ENCODE measurements at regions not wholly inside any gene's neighbourhood (a gene's known extent, or its start where the extent isn't known, plus 50 kb on each side); places are given as distances from the start of the nearest gene placed in this dataset.

DNA sequence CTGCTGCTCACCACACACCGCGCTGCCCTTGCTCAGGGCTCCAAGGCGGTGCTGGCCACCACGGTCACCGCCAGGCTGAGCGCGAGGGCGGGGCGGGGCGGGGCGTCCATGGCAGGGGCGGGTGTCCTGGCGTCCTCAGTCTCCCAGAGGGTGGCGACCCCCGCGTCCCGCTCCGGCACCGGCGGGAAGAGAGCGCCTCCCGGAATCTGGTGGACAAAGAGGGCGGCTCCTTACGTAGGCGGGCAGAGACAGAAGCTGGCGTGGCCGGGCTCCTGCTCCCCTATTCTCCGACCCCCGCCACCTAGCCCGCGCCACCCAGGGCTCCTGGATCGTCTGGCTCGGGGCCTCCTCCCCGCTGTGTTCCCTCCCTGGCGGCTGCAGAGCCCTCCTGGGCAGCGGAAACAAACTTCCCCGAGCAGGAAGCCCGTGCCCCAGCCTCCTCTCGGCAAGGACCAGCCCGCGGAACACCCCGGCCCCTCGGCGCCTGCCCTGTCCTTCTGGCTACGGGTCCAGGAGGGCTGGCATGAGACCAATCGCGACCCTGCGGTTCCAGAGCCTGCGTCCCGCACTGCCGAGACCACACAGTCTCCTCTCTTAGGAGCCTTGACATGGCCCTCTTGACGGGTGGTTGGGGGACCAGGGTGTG is 133.8 kb upstream of the ZNF92 start (continued):
- TF ChIP-seq, protein P1, sequence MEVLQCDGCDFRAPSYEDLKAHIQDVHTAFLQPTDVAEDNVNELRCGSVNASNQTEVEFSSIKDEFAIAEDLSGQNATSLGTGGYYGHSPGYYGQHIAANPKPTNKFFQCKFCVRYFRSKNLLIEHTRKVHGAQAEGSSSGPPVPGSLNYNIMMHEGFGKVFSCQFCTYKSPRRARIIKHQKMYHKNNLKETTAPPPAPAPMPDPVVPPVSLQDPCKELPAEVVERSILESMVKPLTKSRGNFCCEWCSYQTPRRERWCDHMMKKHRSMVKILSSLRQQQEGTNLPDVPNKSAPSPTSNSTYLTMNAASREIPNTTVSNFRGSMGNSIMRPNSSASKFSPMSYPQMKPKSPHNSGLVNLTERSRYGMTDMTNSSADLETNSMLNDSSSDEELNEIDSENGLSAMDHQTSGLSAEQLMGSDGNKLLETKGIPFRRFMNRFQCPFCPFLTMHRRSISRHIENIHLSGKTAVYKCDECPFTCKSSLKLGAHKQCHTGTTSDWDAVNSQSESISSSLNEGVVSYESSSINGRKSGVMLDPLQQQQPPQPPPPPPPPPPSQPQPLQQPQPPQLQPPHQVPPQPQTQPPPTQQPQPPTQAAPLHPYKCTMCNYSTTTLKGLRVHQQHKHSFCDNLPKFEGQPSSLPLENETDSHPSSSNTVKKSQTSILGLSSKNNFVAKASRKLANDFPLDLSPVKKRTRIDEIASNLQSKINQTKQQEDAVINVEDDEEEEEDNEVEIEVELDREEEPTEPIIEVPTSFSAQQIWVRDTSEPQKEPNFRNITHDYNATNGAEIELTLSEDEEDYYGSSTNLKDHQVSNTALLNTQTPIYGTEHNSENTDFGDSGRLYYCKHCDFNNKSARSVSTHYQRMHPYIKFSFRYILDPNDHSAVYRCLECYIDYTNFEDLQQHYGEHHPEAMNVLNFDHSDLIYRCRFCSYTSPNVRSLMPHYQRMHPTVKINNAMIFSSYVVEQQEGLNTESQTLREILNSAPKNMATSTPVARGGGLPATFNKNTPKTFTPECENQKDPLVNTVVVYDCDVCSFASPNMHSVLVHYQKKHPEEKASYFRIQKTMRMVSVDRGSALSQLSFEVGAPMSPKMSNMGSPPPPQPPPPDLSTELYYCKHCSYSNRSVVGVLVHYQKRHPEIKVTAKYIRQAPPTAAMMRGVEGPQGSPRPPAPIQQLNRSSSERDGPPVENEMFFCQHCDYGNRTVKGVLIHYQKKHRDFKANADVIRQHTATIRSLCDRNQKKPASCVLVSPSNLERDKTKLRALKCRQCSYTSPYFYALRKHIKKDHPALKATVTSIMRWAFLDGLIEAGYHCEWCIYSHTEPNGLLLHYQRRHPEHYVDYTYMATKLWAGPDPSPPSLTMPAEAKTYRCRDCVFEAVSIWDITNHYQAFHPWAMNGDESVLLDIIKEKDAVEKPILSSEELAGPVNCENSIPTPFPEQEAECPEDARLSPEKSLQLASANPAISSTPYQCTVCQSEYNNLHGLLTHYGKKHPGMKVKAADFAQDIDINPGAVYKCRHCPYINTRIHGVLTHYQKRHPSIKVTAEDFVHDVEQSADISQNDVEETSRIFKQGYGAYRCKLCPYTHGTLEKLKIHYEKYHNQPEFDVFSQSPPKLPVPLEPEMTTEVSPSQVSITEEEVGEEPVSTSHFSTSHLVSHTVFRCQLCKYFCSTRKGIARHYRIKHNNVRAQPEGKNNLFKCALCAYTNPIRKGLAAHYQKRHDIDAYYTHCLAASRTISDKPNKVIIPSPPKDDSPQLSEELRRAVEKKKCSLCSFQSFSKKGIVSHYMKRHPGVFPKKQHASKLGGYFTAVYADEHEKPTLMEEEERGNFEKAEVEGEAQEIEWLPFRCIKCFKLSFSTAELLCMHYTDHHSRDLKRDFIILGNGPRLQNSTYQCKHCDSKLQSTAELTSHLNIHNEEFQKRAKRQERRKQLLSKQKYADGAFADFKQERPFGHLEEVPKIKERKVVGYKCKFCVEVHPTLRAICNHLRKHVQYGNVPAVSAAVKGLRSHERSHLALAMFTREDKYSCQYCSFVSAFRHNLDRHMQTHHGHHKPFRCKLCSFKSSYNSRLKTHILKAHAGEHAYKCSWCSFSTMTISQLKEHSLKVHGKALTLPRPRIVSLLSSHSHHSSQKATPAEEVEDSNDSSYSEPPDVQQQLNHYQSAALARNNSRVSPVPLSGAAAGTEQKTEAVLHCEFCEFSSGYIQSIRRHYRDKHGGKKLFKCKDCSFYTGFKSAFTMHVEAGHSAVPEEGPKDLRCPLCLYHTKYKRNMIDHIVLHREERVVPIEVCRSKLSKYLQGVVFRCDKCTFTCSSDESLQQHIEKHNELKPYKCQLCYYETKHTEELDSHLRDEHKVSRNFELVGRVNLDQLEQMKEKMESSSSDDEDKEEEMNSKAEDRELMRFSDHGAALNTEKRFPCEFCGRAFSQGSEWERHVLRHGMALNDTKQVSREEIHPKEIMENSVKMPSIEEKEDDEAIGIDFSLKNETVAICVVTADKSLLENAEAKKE (CRISPR knock-in tag; IDR thresholded peaks at IDR 0.05) = no peak
- TF ChIP-seq, protein P2, sequence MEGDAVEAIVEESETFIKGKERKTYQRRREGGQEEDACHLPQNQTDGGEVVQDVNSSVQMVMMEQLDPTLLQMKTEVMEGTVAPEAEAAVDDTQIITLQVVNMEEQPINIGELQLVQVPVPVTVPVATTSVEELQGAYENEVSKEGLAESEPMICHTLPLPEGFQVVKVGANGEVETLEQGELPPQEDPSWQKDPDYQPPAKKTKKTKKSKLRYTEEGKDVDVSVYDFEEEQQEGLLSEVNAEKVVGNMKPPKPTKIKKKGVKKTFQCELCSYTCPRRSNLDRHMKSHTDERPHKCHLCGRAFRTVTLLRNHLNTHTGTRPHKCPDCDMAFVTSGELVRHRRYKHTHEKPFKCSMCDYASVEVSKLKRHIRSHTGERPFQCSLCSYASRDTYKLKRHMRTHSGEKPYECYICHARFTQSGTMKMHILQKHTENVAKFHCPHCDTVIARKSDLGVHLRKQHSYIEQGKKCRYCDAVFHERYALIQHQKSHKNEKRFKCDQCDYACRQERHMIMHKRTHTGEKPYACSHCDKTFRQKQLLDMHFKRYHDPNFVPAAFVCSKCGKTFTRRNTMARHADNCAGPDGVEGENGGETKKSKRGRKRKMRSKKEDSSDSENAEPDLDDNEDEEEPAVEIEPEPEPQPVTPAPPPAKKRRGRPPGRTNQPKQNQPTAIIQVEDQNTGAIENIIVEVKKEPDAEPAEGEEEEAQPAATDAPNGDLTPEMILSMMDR (conservative IDR thresholded peaks at IDR 0.05; ENCODE audit: low read depth in 2 of 2) = no peak
- TF ChIP-seq JUNB (IDR thresholded peaks at IDR 0.05; ENCODE audit: unreplicated experiment) (no peak), ETS1 (IDR thresholded peaks at IDR 0.05) (no peak), POLR2AphosphoS5 (IDR thresholded peaks at IDR 0.05; ENCODE audit: low read depth) (no peak), ZNF114 (CRISPR knock-in tag; IDR thresholded peaks at IDR 0.05) (no peak), STAT1 (IDR thresholded peaks at IDR 0.05; ENCODE audit: unreplicated experiment) (no peak)

Data from GM23338 (cell line).